ENCODE measurements at regions not wholly inside any gene's neighbourhood (a gene's known extent, or its start where the extent isn't known, plus 50 kb on each side); places are given as distances from the start of the nearest gene placed in this dataset.

- TF ChIP-seq, protein P1, sequence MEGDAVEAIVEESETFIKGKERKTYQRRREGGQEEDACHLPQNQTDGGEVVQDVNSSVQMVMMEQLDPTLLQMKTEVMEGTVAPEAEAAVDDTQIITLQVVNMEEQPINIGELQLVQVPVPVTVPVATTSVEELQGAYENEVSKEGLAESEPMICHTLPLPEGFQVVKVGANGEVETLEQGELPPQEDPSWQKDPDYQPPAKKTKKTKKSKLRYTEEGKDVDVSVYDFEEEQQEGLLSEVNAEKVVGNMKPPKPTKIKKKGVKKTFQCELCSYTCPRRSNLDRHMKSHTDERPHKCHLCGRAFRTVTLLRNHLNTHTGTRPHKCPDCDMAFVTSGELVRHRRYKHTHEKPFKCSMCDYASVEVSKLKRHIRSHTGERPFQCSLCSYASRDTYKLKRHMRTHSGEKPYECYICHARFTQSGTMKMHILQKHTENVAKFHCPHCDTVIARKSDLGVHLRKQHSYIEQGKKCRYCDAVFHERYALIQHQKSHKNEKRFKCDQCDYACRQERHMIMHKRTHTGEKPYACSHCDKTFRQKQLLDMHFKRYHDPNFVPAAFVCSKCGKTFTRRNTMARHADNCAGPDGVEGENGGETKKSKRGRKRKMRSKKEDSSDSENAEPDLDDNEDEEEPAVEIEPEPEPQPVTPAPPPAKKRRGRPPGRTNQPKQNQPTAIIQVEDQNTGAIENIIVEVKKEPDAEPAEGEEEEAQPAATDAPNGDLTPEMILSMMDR (IDR thresholded peaks at IDR 0.05), result no peak
- TF ChIP-seq POLR2A (IDR thresholded peaks at IDR 0.05), result no peak
- TF ChIP-seq POLR2AphosphoS5 (IDR thresholded peaks at IDR 0.05), result no peak
- no peak for TF ChIP-seq EP300 (IDR thresholded peaks at IDR 0.05)
- no peaks in the 10 kb centered on the region for H3K27me3 ChIP-seq
- no peaks in the 10 kb centered on the region for H3K9me3 ChIP-seq
- H3K4me1 ChIP-seq, result no peaks in the 10 kb centered on the region
- WGBS, 5 donors, result 58 to 75% (median 67%) methylated on average over 4 of the region's 4 CpGs
- H3K4me3 ChIP-seq, result no peak overlapping the region
- no peaks in the 10 kb centered on the region for H3K36me3 ChIP-seq
- intact Hi-C loops (cut with DNase I; ENCODE audit: low total_unique reads), result no loop called here
- no peak overlapping the region for H3K27ac ChIP-seq
- no peak for DNase-seq
Measured at GRCh38 chr4:104818579-104818978, 323.9 kb upstream of the CXXC4 start.

DNA sequence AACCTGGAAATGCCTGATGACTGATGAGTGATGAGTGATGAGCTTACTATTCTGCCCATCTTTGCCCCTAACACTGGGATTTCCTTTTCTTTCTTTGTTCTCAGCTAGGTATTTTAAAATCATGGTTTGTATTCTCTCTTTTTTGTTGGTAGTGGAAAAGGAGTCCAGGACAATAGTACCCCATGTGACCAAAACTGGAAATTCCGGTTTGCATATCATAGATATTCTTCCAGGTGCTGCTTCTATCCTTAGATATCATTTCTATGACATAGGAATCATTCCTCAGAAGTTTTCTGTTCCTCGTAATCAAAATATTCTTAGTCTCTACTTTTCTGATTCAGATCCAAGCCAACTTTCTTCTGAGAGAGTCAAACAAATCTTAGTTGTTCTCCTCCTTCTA is 320.5 kb upstream of the TET2 start:
- 29 to 66% (median 51%) methylated on average over 2 of the region's 2 CpGs for WGBS, 5 donors
- intact Hi-C loops (cut with DNase I; ENCODE audit: low total_unique reads), result no loop called here
- H3K36me3 ChIP-seq, result no peaks in the 10 kb centered on the region
- no peak overlapping the region for H3K27ac ChIP-seq
- no peaks in the 10 kb centered on the region for H3K27me3 ChIP-seq
- no peaks in the 10 kb centered on the region for H3K4me1 ChIP-seq
- no peak overlapping the region for H3K4me3 ChIP-seq
- H3K9me3 ChIP-seq, result no peaks in the 10 kb centered on the region
- DNase-seq, result peak in 1 of 2 donors; percentile 9
- TF ChIP-seq EP300 (IDR thresholded peaks at IDR 0.05), result no peak

DNA sequence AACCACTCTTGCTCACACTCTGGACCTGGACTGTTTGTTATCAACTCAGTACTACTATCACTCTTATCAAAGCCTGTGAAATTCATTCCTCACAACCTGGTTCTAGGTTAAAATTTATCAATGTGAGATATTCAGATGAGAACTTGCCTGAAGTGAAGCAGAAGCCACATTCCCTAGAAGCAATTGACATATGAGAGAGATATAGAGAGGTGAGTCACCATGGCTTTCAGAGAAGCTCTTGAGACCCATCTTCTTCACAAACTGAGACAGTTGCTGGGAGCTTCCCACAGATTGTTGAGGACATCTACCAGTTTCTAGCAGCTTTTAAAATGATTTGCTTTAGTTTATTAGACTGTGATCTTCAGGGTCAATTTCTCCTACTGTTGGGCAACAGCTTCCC is 316.9 kb upstream of the TET2 start:
- no peak for DNase-seq
- Histone ChIP-seq H3K27ac (no peak overlapping the region), H3K4me3 (no peak overlapping the region), H3K27me3 (no peaks in the 10 kb centered on the region), H3K9me3 (no peaks in the 10 kb centered on the region), H3K36me3 (no peaks in the 10 kb centered on the region), H3K4me1 (no peaks in the 10 kb centered on the region)
- no peak for TF ChIP-seq POLR2AphosphoS5 (IDR thresholded peaks at IDR 0.05)
- no peak for TF ChIP-seq POLR2A (IDR thresholded peaks at IDR 0.05)
- no peak for TF ChIP-seq EP300 (IDR thresholded peaks at IDR 0.05)
- TF ChIP-seq, protein P1 (IDR thresholded peaks at IDR 0.05), result no peak
- intact Hi-C loops (cut with DNase I; ENCODE audit: low total_unique reads), result no loop called here

GRCh38 chr4:104848597-104849225 is 298.0 kb upstream of the TET2 start:
- H3K4me1 ChIP-seq, result no peaks in the 10 kb centered on the region
- DNase-seq, result no peak
- intact Hi-C loops (cut with DNase I; ENCODE audit: low total_unique reads), result no loop called here
- H3K27ac ChIP-seq, result no peak overlapping the region
- H3K36me3 ChIP-seq, result no peaks in the 10 kb centered on the region
- no peak for TF ChIP-seq POLR2AphosphoS5 (IDR thresholded peaks at IDR 0.05)
- TF ChIP-seq, protein P1 (IDR thresholded peaks at IDR 0.05), result no peak
- no peak for TF ChIP-seq POLR2A (IDR thresholded peaks at IDR 0.05)
- TF ChIP-seq EP300 (IDR thresholded peaks at IDR 0.05), result no peak
- no peaks in the 10 kb centered on the region for H3K27me3 ChIP-seq
- no peak overlapping the region for H3K4me3 ChIP-seq
- whole genome bisulfite sequencing, 5 donors, result 64 to 75% (median 71%) methylated on average over 3 of the region's 3 CpGs
- H3K9me3 ChIP-seq, result no peaks in the 10 kb centered on the region

GRCh38 chr4:104859601-104860237 is 287.0 kb upstream of the TET2 start:
- DNase-seq, result peak in 1 of 2 donors; percentile 7
- WGBS, 5 donors, result 32 to 44% (median 37%) methylated on average over 10 of the region's 10 CpGs
- H3K27me3 ChIP-seq, result peaks cover 0 to 4% (median 0%) of the 10 kb centered on the region in 3 donors
- no peak overlapping the region for H3K4me3 ChIP-seq
- H3K27ac ChIP-seq, result no peak overlapping the region
- no peaks in the 10 kb centered on the region for H3K36me3 ChIP-seq
- TF ChIP-seq, protein P1 (IDR thresholded peaks at IDR 0.05), result no peak
- TF ChIP-seq POLR2A (IDR thresholded peaks at IDR 0.05), result no peak
- no peak for TF ChIP-seq EP300 (IDR thresholded peaks at IDR 0.05)
- TF ChIP-seq POLR2AphosphoS5 (IDR thresholded peaks at IDR 0.05), result no peak
- intact Hi-C loops (cut with DNase I; ENCODE audit: low total_unique reads), result no loop called here
- H3K4me1 ChIP-seq, result no peaks in the 10 kb centered on the region
- peaks cover 0 to 7% (median 0%) of the 10 kb centered on the region in 4 donors for H3K9me3 ChIP-seq
